Adipocyte (in vitro differentiated cells): ENCODE measurements at regions not wholly inside any gene's neighbourhood (a gene's known extent, or its start where the extent isn't known, plus 50 kb on each side); places are given as distances from the start of the nearest gene placed in this dataset.

Source experiments
- DNase-seq: peaks from one replicate; pipeline ENCODE4 v3.0.0-alpha.2; 2015; ENCODE audit warnings: low read depth
- H3K27me3 ChIP-seq: replicated peaks from 2 replicates; pipeline ENCODE4 v1.7.0; 2013; ENCODE audit warnings: mild to moderate bottlenecking, low read length, moderate library complexity; ENCODE audit not compliant: control insufficient read depth, insufficient read depth
- H3K36me3 ChIP-seq: 2 replicates; pipeline ENCODE4 v1.7.0; 2013; ENCODE audit warnings: low read length, mild to moderate bottlenecking, moderate library complexity; ENCODE audit not compliant: control insufficient read depth, insufficient read depth, severe bottlenecking
- H3K4me1 ChIP-seq: 2 replicates; pipeline ENCODE4 v1.7.0; 2013; ENCODE audit warnings: mild to moderate bottlenecking, low read length, moderate library complexity; ENCODE audit not compliant: control insufficient read depth, insufficient read depth
- H3K4me3 ChIP-seq: 2 replicates; pipeline ENCODE4 v1.7.0; 2013; ENCODE audit warnings: mild to moderate bottlenecking, low read length, moderate library complexity
- H3K9ac ChIP-seq: 2 replicates; pipeline ENCODE4 v1.7.0; 2013; ENCODE audit warnings: mild to moderate bottlenecking, low read length, moderate library complexity
- H3K9me3 ChIP-seq: 2 replicates; pipeline ENCODE4 v1.7.0; 2013; ENCODE audit warnings: mild to moderate bottlenecking, low read length, moderate library complexity; ENCODE audit not compliant: control insufficient read depth

- no peaks in the 10 kb centered on the region for H3K36me3 ChIP-seq
- no peak for DNase-seq
- H3K4me3 ChIP-seq: no peak overlapping the region
- H3K27me3 ChIP-seq: no peaks in the 10 kb centered on the region
- H3K4me1 ChIP-seq: peaks cover 45% of the 10 kb centered on the region
- H3K9ac ChIP-seq: peak overlapping the region; percentile 14
- no peaks in the 10 kb centered on the region for H3K9me3 ChIP-seq
Observed at GRCh38 chr1:93740601-93741031, 59.0 kb upstream of the BCAR3 start.

- DNase-seq: no peak
- no peak overlapping the region for H3K9ac ChIP-seq
- H3K36me3 ChIP-seq: no peaks in the 10 kb centered on the region
- no peaks in the 10 kb centered on the region for H3K27me3 ChIP-seq
- no peak overlapping the region for H3K4me3 ChIP-seq
- H3K9me3 ChIP-seq: no peaks in the 10 kb centered on the region
- H3K4me1 ChIP-seq: peaks cover 45% of the 10 kb centered on the region
Observed at GRCh38 chr1:93740157-93740556, 58.5 kb upstream of the BCAR3 start.

- DNase-seq: no peak
- no peaks in the 10 kb centered on the region for H3K36me3 ChIP-seq
- no peaks in the 10 kb centered on the region for H3K27me3 ChIP-seq
- H3K4me1 ChIP-seq: peaks cover 46% of the 10 kb centered on the region
- H3K9ac ChIP-seq: no peak overlapping the region
- no peak overlapping the region for H3K4me3 ChIP-seq
- H3K9me3 ChIP-seq: no peaks in the 10 kb centered on the region
Observed at GRCh38 chr1:93739472-93739871, 57.8 kb upstream of the BCAR3 start.

GRCh38 chr1:93738926-93739325, 57.3 kb upstream of the BCAR3 start:
- no peak overlapping the region for H3K9ac ChIP-seq
- no peaks in the 10 kb centered on the region for H3K27me3 ChIP-seq
- H3K4me1 ChIP-seq: peaks cover 47% of the 10 kb centered on the region
- H3K36me3 ChIP-seq: no peaks in the 10 kb centered on the region
- DNase-seq: no peak
- H3K4me3 ChIP-seq: no peak overlapping the region
- no peaks in the 10 kb centered on the region for H3K9me3 ChIP-seq

- Histone ChIP-seq H3K36me3 (no peaks in the 10 kb centered on the region), H3K4me3 (no peak overlapping the region), H3K9ac (no peak overlapping the region), H3K27me3 (no peaks in the 10 kb centered on the region), H3K9me3 (no peaks in the 10 kb centered on the region), H3K4me1 (peaks cover 50% of the 10 kb centered on the region)
- peak; percentile 70 for DNase-seq
Observed at GRCh38 chr1:93738075-93738622, 56.5 kb upstream of the BCAR3 start.

GRCh38 chr1:93735722-93736121, 54.1 kb upstream of the BCAR3 start:
- no peaks in the 10 kb centered on the region for H3K9me3 ChIP-seq
- H3K27me3 ChIP-seq: no peaks in the 10 kb centered on the region
- peak; percentile 78 for DNase-seq
- H3K36me3 ChIP-seq: no peaks in the 10 kb centered on the region
- peaks cover 45% of the 10 kb centered on the region for H3K4me1 ChIP-seq
- H3K4me3 ChIP-seq: no peak overlapping the region
- no peak overlapping the region for H3K9ac ChIP-seq

GRCh38 chr1:93734999-93735398, 53.4 kb upstream of the BCAR3 start:
- H3K27me3 ChIP-seq: no peaks in the 10 kb centered on the region
- H3K9ac ChIP-seq: no peak overlapping the region
- peaks cover 37% of the 10 kb centered on the region for H3K4me1 ChIP-seq
- H3K36me3 ChIP-seq: no peaks in the 10 kb centered on the region
- no peaks in the 10 kb centered on the region for H3K9me3 ChIP-seq
- no peak for DNase-seq
- H3K4me3 ChIP-seq: no peak overlapping the region

GRCh38 chr1:93733340-93733739, 51.7 kb upstream of the BCAR3 start:
- Histone ChIP-seq H3K4me3 (no peak overlapping the region), H3K9ac (no peak overlapping the region), H3K4me1 (peaks cover 29% of the 10 kb centered on the region), H3K27me3 (no peaks in the 10 kb centered on the region), H3K36me3 (no peaks in the 10 kb centered on the region), H3K9me3 (no peaks in the 10 kb centered on the region)
- no peak for DNase-seq

GRCh38 chr1:93732514-93732913, 50.9 kb upstream of the BCAR3 start:
- Histone ChIP-seq H3K9ac (no peak overlapping the region), H3K27me3 (no peaks in the 10 kb centered on the region), H3K4me3 (no peak overlapping the region), H3K9me3 (no peaks in the 10 kb centered on the region), H3K36me3 (no peaks in the 10 kb centered on the region), H3K4me1 (peaks cover 21% of the 10 kb centered on the region)
- DNase-seq: no peak
